Spleen (tissue), 11 donors: ENCODE measurements at regions not wholly inside any gene's neighbourhood (a gene's known extent, or its start where the extent isn't known, plus 50 kb on each side); places are given as distances from the start of the nearest gene placed in this dataset.

ENCODE experiments used
- DNase-seq: peaks from one replicate; pipeline ENCODE4 v3.0.0-alpha.2; 2020
- H3K27ac ChIP-seq, 8 donors: fragments of 200-600 bp; sonication (generic) in 7 of 8; 1 replicate in 4 of 8; 2 replicates in 4 of 8; pipeline versions ENCODE4 v1.5.0 to v1.8.0; 2016 to 2021; ENCODE audit warnings: inconsistent platforms in 4 of 8, mild to moderate bottlenecking in 4 of 8, moderate library complexity in 1 of 8
- H3K27me3 ChIP-seq, 7 donors: fragments of 200-600 bp; sonication (generic) in 6 of 7; replicated peaks in 1 of 7; 1 replicate in 4 of 7; 2 replicates in 3 of 7; pipeline versions ENCODE4 v1.5.0 to v1.8.0; 2016 to 2021; ENCODE audit warnings: inconsistent platforms in 3 of 7, mild to moderate bottlenecking in 1 of 7
- H3K36me3 ChIP-seq, 6 donors: fragments of 200-600 bp; sonication (generic) in 5 of 6; 1 replicate in 4 of 6; 2 replicates in 2 of 6; pipeline versions ENCODE4 v1.5.0 to v1.8.0; 2016 to 2021; ENCODE audit warnings: inconsistent platforms in 2 of 6
- H3K4me1 ChIP-seq, 6 donors: fragments of 200-600 bp; sonication (generic) in 5 of 6; 1 replicate in 3 of 6; 2 replicates in 3 of 6; pipeline versions ENCODE4 v1.5.0 to v1.8.0; 2016 to 2021; ENCODE audit warnings: inconsistent platforms in 3 of 6
- H3K4me3 ChIP-seq, 8 donors: fragments of 200-600 bp; sonication (generic) in 7 of 8; 1 replicate in 4 of 8; 2 replicates in 4 of 8; pipeline versions ENCODE4 v1.5.0 to v1.8.0; 2016 to 2021; ENCODE audit warnings: inconsistent platforms in 4 of 8, mild to moderate bottlenecking in 4 of 8, moderate library complexity in 2 of 8
- H3K9me3 ChIP-seq, 8 donors: fragments of 200-600 bp; sonication (generic) in 7 of 8; 1 replicate in 4 of 8; 2 replicates in 4 of 8; pipeline versions ENCODE4 v1.5.0 to v1.8.0; 2016 to 2021; ENCODE audit warnings: inconsistent platforms in 4 of 8
- POLR2A ChIP-seq, 3 donors: fragments of 450-650 bp; IDR thresholded peaks; one replicate each; pipeline ENCODE4 v1.5.1; 2017; ENCODE audit warnings: antibody characterized with exemption in 3 of 3, mild to moderate bottlenecking in 1 of 3
- POLR2AphosphoS5 ChIP-seq, 3 donors: sonication (generic); formaldehyde crosslinking; IDR thresholded peaks; one replicate each; pipeline ENCODE4 v1.5.1; 2017; ENCODE audit warnings: antibody characterized with exemption in 3 of 3
- WGBS, 5 donors: extraction: QIAGEN DNeasy Blood & Tissue Kit in 3 of 5; methylation state at CpG; one replicate each; pipeline versions ENCODE4 v1.1.5 to v1.1.7; 2013 to 2018; 5-methylcytosine and 5-hydroxymethylcytosine counted together
- intact Hi-C: fragments of 100-400 bp; cut with DNase I; formaldehyde crosslinking; loops from one replicate; pipeline ENCODE4 v1.15.0; 2023; ENCODE audit warnings: low total_unique reads
- TF ChIP-seq, protein P1 (sequence below), 11 experiments: fragments of 200-600 bp in 7 of 11; fragments of 450-650 bp in 4 of 11; sonication (generic) in 4 of 11; IDR thresholded peaks in 8 of 11; conservative IDR thresholded peaks in 3 of 11; 1 replicate in 7 of 11; 2 replicates in 4 of 11; pipeline versions ENCODE4 v1.4.0 to v1.8.0; 2016 to 2021; ENCODE audit warnings: antibody characterized with exemption in 11 of 11, inconsistent platforms in 4 of 11, mild to moderate bottlenecking in 1 of 11
- donor health status: healthy with polysubstance abuse.
- donor health status: DM: no; HTN: no; CAD: no; lungs with moderate emphysema.
- donor health status: DM: no; HTN: no; CAD: no.
- donor health status: Bipolar disorder and iron deficiency.
- donor health status: healthy.
- donor health status: DM: no; HTN: no; CAD: no.
- donor health status: DM: yes; HTN: yes; CAD: no.

DNA sequence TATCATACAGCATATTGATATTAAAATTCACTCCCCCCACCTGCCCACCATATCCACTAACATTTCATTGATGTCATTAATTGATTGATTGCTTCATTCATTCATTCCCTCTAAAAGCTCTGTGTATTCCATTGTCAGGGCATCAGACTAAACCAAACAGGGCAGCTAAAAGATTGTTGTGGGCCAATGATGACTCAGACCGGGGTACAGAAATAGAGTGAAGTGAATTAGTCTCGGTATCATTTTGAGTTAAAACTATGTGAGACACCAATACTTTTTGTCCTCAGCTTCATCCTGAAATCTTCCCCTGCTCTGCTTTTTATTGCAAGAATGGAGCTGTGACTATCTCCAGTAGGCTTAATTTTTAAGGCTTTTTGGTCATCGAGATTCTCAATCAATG lies 868.3 kb downstream of the CDH11 start:
- 82 to 89% (median 86%) methylated on average over 3 of the region's 3 CpGs for WGBS, 5 donors
- TF ChIP-seq, protein P1, sequence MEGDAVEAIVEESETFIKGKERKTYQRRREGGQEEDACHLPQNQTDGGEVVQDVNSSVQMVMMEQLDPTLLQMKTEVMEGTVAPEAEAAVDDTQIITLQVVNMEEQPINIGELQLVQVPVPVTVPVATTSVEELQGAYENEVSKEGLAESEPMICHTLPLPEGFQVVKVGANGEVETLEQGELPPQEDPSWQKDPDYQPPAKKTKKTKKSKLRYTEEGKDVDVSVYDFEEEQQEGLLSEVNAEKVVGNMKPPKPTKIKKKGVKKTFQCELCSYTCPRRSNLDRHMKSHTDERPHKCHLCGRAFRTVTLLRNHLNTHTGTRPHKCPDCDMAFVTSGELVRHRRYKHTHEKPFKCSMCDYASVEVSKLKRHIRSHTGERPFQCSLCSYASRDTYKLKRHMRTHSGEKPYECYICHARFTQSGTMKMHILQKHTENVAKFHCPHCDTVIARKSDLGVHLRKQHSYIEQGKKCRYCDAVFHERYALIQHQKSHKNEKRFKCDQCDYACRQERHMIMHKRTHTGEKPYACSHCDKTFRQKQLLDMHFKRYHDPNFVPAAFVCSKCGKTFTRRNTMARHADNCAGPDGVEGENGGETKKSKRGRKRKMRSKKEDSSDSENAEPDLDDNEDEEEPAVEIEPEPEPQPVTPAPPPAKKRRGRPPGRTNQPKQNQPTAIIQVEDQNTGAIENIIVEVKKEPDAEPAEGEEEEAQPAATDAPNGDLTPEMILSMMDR (IDR thresholded peaks at IDR 0.05 in 8 of 11, conservative IDR thresholded peaks at IDR 0.05 in 3 of 11): no peak
- TF ChIP-seq POLR2AphosphoS5 (IDR thresholded peaks at IDR 0.05): no peak
- TF ChIP-seq POLR2A (IDR thresholded peaks at IDR 0.05): no peak
- no peaks in the 10 kb centered on the region for H3K27me3 ChIP-seq
- no peak overlapping the region for H3K27ac ChIP-seq
- no peaks in the 10 kb centered on the region for H3K36me3 ChIP-seq
- intact Hi-C loops: no loop called here
- no peak overlapping the region for H3K4me3 ChIP-seq
- no peaks in the 10 kb centered on the region for H3K4me1 ChIP-seq
- H3K9me3 ChIP-seq: peaks cover 0 to 5% (median 0%) of the 10 kb centered on the region in 8 donors
- no peak for DNase-seq

DNA sequence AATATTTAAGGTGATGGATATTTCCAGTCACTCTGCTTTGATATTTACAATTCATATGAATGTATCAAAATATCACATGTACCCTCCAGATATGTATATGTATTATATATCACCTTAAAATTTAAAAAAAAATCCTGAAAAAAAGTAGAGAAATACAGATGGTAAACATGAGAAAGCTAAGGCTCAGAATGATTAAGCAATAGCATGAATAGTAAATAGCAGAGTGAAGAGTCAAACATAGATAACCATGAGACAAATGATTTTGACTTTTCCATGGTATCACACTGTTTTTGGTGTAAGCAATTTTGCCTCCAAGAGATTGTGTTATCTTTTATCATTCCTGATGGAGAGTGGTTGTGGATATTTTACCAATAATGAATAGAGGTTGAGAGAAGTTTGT lies 868.8 kb downstream of the CDH11 start:
- H3K27me3 ChIP-seq: no peaks in the 10 kb centered on the region
- H3K4me1 ChIP-seq: no peaks in the 10 kb centered on the region
- TF ChIP-seq, protein P1 (IDR thresholded peaks at IDR 0.05 in 8 of 11, conservative IDR thresholded peaks at IDR 0.05 in 3 of 11): no peak
- no peak for TF ChIP-seq POLR2A (IDR thresholded peaks at IDR 0.05)
- no peak for TF ChIP-seq POLR2AphosphoS5 (IDR thresholded peaks at IDR 0.05)
- intact Hi-C loops: no loop called here
- H3K9me3 ChIP-seq: peaks cover 0 to 5% (median 0%) of the 10 kb centered on the region in 8 donors
- H3K27ac ChIP-seq: no peak overlapping the region
- no peaks in the 10 kb centered on the region for H3K36me3 ChIP-seq
- DNase-seq: no peak
- no peak overlapping the region for H3K4me3 ChIP-seq

DNA sequence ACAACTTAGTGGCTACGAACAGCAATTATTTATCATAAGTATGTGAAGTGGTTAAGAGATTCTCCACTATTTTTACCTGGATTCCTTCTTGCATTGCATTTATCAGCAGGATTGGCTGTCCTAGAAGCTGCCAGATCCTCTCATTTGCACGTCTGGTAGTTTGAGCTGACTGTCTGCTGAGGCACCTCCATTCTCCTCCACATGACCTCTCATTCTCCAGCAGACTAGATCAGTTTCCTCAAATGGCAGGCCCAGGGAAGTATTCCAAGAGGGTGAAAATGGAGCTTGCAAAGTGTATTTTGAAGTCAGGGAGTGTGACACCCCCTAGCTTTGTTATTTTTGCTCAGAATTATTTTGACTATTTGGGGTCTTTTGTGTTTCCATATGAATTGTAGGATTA lies 870.1 kb downstream of the CDH11 start:
- TF ChIP-seq POLR2A (IDR thresholded peaks at IDR 0.05): no peak
- no peak for TF ChIP-seq POLR2AphosphoS5 (IDR thresholded peaks at IDR 0.05)
- TF ChIP-seq, protein P1 (IDR thresholded peaks at IDR 0.05 in 8 of 11, conservative IDR thresholded peaks at IDR 0.05 in 3 of 11): no peak
- 47 to 73% (median 67%) methylated on average over 2 of the region's 2 CpGs for WGBS, 5 donors

DNA sequence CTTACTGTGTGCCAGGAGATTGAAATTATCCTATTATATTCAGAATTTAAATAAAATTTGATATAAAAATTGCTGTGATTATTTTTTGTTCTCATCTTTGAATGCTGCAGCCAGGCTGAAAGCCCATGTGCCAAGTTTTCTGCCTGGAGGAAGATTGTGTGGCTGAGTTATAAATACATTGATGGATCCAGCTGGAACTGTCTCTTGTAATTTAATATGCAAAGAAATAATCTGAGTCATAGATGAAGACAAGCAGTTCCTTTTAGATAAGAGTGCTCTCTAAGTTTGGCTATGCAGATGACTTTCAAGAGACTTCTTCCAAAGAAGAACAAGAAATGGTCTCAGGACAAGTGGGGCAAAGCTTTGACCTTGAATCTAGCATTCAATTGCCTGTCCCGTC lies 871.0 kb downstream of the CDH11 start:
- H3K4me3 ChIP-seq: no peak overlapping the region
- TF ChIP-seq POLR2A (IDR thresholded peaks at IDR 0.05): no peak
- TF ChIP-seq POLR2AphosphoS5 (IDR thresholded peaks at IDR 0.05): no peak
- TF ChIP-seq, protein P1 (IDR thresholded peaks at IDR 0.05 in 8 of 11, conservative IDR thresholded peaks at IDR 0.05 in 3 of 11): no peak
- intact Hi-C loops: no loop called here
- H3K4me1 ChIP-seq: no peaks in the 10 kb centered on the region
- no peaks in the 10 kb centered on the region for H3K27me3 ChIP-seq
- H3K9me3 ChIP-seq: peaks cover 0 to 5% (median 0%) of the 10 kb centered on the region in 8 donors
- WGBS, 5 donors: 68 to 78% (median 72%) methylated on average over 1 of the region's 1 CpG
- no peak overlapping the region for H3K27ac ChIP-seq
- H3K36me3 ChIP-seq: no peaks in the 10 kb centered on the region
- DNase-seq: no peak

More for the DNA sequence above, 870.1 kb downstream of the CDH11 start:
- intact Hi-C loops: no loop called here
- no peak overlapping the region for H3K27ac ChIP-seq
- no peak for DNase-seq
- peaks cover 0 to 5% (median 0%) of the 10 kb centered on the region in 8 donors for H3K9me3 ChIP-seq
- no peaks in the 10 kb centered on the region for H3K4me1 ChIP-seq
- H3K4me3 ChIP-seq: no peak overlapping the region
- H3K36me3 ChIP-seq: no peaks in the 10 kb centered on the region
- no peaks in the 10 kb centered on the region for H3K27me3 ChIP-seq
